Astrocyte (in vitro differentiated cells and primary cell): ENCODE measurements at regions not wholly inside any gene's neighbourhood (a gene's known extent, or its start where the extent isn't known, plus 50 kb on each side); places are given as distances from the start of the nearest gene placed in this dataset.

ENCODE experiments used
- EZH2 ChIP-seq: IDR thresholded peaks from 2 replicates; pipeline ENCODE4 v1.6.1; 2012; ENCODE audit warnings: mild to moderate bottlenecking, low read length, inconsistent platforms; ENCODE audit not compliant: insufficient read depth
- TF ChIP-seq, protein P1 (sequence below): IDR thresholded peaks from 2 replicates; pipeline ENCODE4 v1.5.1; 2011; ENCODE audit warnings: low read depth, mild to moderate bottlenecking, inconsistent platforms, low read length, moderate library complexity; ENCODE audit not compliant: insufficient read depth

DNA sequence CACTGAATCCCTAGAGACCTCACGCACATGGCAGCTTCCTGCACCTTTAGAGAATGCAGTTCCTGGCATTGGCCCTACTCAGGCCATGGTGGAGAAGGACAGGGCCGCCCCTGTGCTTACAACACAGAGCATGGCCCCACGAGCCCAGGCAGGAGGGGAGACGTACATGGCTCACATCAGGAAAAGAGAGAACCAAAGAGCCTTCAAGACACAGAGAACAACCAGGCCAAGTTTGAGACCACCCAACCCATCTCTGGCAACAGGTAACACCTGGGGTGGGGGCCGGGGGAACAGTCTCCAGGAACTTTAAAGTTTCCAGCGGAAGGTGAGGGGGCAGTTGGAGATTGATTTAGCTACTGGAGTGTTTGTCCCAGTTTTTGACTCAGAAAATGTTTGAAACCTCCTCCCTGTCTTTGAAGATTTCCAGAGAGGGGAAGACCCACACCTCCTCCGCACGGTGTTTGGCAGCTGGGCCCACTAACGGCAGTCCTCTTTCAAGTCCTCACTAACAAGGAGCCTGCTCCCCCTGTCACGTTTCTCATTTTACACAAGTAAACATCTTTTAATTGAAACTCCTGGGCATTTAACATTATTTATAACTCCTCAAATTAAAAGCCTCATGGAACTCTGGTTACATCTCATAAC lies 1423.8 kb downstream of the TBC1D22A start:
- TF ChIP-seq, protein P1, sequence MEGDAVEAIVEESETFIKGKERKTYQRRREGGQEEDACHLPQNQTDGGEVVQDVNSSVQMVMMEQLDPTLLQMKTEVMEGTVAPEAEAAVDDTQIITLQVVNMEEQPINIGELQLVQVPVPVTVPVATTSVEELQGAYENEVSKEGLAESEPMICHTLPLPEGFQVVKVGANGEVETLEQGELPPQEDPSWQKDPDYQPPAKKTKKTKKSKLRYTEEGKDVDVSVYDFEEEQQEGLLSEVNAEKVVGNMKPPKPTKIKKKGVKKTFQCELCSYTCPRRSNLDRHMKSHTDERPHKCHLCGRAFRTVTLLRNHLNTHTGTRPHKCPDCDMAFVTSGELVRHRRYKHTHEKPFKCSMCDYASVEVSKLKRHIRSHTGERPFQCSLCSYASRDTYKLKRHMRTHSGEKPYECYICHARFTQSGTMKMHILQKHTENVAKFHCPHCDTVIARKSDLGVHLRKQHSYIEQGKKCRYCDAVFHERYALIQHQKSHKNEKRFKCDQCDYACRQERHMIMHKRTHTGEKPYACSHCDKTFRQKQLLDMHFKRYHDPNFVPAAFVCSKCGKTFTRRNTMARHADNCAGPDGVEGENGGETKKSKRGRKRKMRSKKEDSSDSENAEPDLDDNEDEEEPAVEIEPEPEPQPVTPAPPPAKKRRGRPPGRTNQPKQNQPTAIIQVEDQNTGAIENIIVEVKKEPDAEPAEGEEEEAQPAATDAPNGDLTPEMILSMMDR: no peak
- no peak for TF ChIP-seq EZH2
